ENCODE measurements at regions not wholly inside any gene's neighbourhood (a gene's known extent, or its start where the extent isn't known, plus 50 kb on each side); places are given as distances from the start of the nearest gene placed in this dataset.

GRCh38 chr9:118832371-118832770, 536.9 kb downstream of the BRINP1 start:
- Histone ChIP-seq H3K4ac (ENCODE audit: low read depth, low read length) (no peak overlapping the region), H3K23ac (ENCODE audit: insufficient read length, low read depth, low read length) (no peak overlapping the region), H4K8ac (replicated peaks; ENCODE audit: insufficient read length, low read depth, low read length) (no peak overlapping the region), H3K9me3 (ENCODE audit: control insufficient read depth, low read depth, low read length) (no peaks in the 10 kb centered on the region), H3K27me3 (ENCODE audit: insufficient read depth, low read length) (no peaks in the 10 kb centered on the region), H2AK5ac (ENCODE audit: insufficient read length, low read length) (no peak overlapping the region), H3T11ph (ENCODE audit: low read length) (no peak overlapping the region), H2BK120ac (ENCODE audit: low read depth, low read length, poor library complexity, severe bottlenecking) (no peak overlapping the region), H3K4me2 (ENCODE audit: insufficient read depth, insufficient read length, low read length) (no peak overlapping the region), H4K5ac (ENCODE audit: insufficient read length, low read depth, low read length) (no peak overlapping the region), H2BK12ac (ENCODE audit: insufficient read length, low read depth, low read length) (no peak overlapping the region), H3K27ac (ENCODE audit: insufficient read length, low read depth, low read length) (no peak overlapping the region), H3K4me1 (ENCODE audit: insufficient read depth, low read length) (no peaks in the 10 kb centered on the region), H2BK15ac (ENCODE audit: low read depth, low read length) (no peak overlapping the region), H3K79me1 (ENCODE audit: insufficient read depth, low read depth, low read length, poor library complexity, severe bottlenecking) (no peaks in the 10 kb centered on the region), H3K56ac (ENCODE audit: insufficient read length, low read depth, low read length) (no peak overlapping the region), H3K18ac (ENCODE audit: insufficient read length, low read depth, low read length) (no peak overlapping the region), H3K14ac (ENCODE audit: insufficient read depth, low read length) (no peak overlapping the region), H4K91ac (ENCODE audit: insufficient read length, low read depth, low read length) (no peak overlapping the region), H3K9ac (ENCODE audit: extremely low read depth, insufficient read length, low read length) (no peak overlapping the region), H2AFZ (ENCODE audit: low read length) (no peak overlapping the region), H4K20me1 (ENCODE audit: control insufficient read depth, insufficient read depth, insufficient read length) (no peaks in the 10 kb centered on the region), H3K23me2 (ENCODE audit: insufficient read length, low read depth, low read length, poor library complexity, severe bottlenecking) (no peaks in the 10 kb centered on the region), H2BK20ac (ENCODE audit: low read depth, low read length, poor library complexity, severe bottlenecking) (no peak overlapping the region), H3K79me2 (ENCODE audit: insufficient read depth, low read length) (no peaks in the 10 kb centered on the region), H2BK5ac (ENCODE audit: insufficient read length, low read length) (no peak overlapping the region)
- Mint-ChIP-seq H3K27ac (no peak overlapping the region), H3K4me3 (no peak overlapping the region), H3K4me1 (peaks cover 2% of the 10 kb centered on the region in 2 experiments; a peak in 2 of 4 replicates), H3K27me3 (ENCODE audit: low read depth) (no peaks in the 10 kb centered on the region), H3K9me3 (peaks cover 0 to 8% of the 10 kb centered on the region in 2 experiments; a peak in 3 of 5 replicates), H3K36me3 (ENCODE audit: insufficient read depth in 1 of 3, low read depth in 3 of 3) (peaks cover 0 to 7% (median 5%) of the 10 kb centered on the region in 3 experiments; a peak in 2 of 7 replicates)
- no peak for TF ChIP-seq CTCF (conservative IDR thresholded peaks at IDR 0.05)
- no peak for DNase-seq
- no CpG with 5 or more reads among the region's 5 CpGs for WGBS (ENCODE audit: extremely low coverage, insufficient read length, low lambda C conversion rate)

Measured in H9 (cell line).